Tibial artery (tissue), 4 donors: ENCODE measurements at regions not wholly inside any gene's neighbourhood (a gene's known extent, or its start where the extent isn't known, plus 50 kb on each side); places are given as distances from the start of the nearest gene placed in this dataset.
"Not testable (repeated sequence)": the region's sequence is repeated elsewhere in the genome, so short reads cannot be mapped to it uniquely, and the experiment has no call there.

ENCODE experiments used
- DNase-seq, 2 donors: peaks; one replicate each; pipeline ENCODE4 v3.0.0-alpha.2; 2019
- H3K27ac ChIP-seq, 2 donors: fragments of 200-600 bp; sonication (generic) in 1 of 2; 1 replicate in 1 of 2; 2 replicates in 1 of 2; pipeline ENCODE4 v1.5.1; 2018 to 2019; ENCODE audit warnings: mild to moderate bottlenecking in 1 of 2
- H3K27me3 ChIP-seq, 2 donors: fragments of 200-600 bp; sonication (generic) in 1 of 2; one replicate each; pipeline versions ENCODE4 v1.5.1 to v1.6.0; 2016 to 2019
- H3K36me3 ChIP-seq, 3 donors: fragments of 200-600 bp; sonication (generic) in 2 of 3; one replicate each; pipeline ENCODE4 v1.5.1; 2016 to 2019; ENCODE audit warnings: mild to moderate bottlenecking in 2 of 3
- H3K4me1 ChIP-seq, 4 donors: fragments of 200-600 bp; sonication (generic) in 2 of 4; 1 replicate in 3 of 4; 2 replicates in 1 of 4; pipeline ENCODE4 v1.5.1; 2016 to 2019
- H3K4me3 ChIP-seq, 2 donors: fragments of 200-600 bp; sonication (generic) in 1 of 2; 1 replicate in 1 of 2; 2 replicates in 1 of 2; pipeline ENCODE4 v1.5.1; 2018 to 2019; ENCODE audit warnings: mild to moderate bottlenecking in 2 of 2
- H3K9me3 ChIP-seq, 3 donors: fragments of 200-600 bp; sonication (generic) in 1 of 3; one replicate each; pipeline ENCODE4 v1.5.1; 2016 to 2019
- CTCF ChIP-seq, 2 experiments: fragments of 200-600 bp in 1 of 2; fragments of 450-650 bp in 1 of 2; IDR thresholded peaks; one replicate each; pipeline ENCODE4 v1.5.1; 2017 to 2019; ENCODE audit warnings: antibody characterized with exemption in 2 of 2, mild to moderate bottlenecking in 1 of 2, moderate library complexity in 1 of 2
- intact Hi-C: fragments of 100-400 bp; cut with DNase I; formaldehyde crosslinking; loops from one replicate; pipeline ENCODE4 v1.15.0; 2023; ENCODE audit warnings: low total_unique reads

DNA sequence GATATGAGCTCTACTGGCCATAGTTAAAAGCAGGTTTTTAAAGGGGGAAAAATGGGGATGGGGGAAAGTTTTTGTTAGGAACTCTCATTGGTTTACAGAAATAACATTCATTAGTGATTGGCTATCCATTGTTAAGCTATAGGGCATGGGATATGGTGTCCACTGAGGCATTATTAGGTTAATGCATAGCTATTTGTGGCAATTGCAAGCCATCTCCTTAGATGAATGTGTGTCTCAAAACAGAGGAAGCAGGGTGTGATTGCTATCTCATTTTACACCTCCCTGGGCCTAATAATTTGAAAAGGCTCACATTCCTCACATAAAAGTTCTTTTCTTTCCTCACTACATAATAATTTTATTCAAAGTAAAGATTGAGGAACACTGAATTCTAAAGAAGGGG, 396.6 kb downstream of the TAFA4 start:
- Histone ChIP-seq H3K4me1 (no peaks in the 10 kb centered on the region), H3K4me3 (no peak overlapping the region), H3K36me3 (no peaks in the 10 kb centered on the region), H3K9me3 (no peaks in the 10 kb centered on the region), H3K27ac (no peak overlapping the region), H3K27me3 (no peaks in the 10 kb centered on the region)
- intact Hi-C loops: no loop called here
- no peak for TF ChIP-seq CTCF (IDR thresholded peaks at IDR 0.05)
- no peak for DNase-seq

GRCh38 chr3:68523330-68523729, 409.0 kb downstream of the TAFA4 start:
- intact Hi-C loops: no loop called here
- Histone ChIP-seq H3K27ac (no peak overlapping the region), H3K36me3 (no peaks in the 10 kb centered on the region), H3K4me3 (no peak overlapping the region), H3K27me3 (no peaks in the 10 kb centered on the region), H3K4me1 (no peaks in the 10 kb centered on the region), H3K9me3 (no peaks in the 10 kb centered on the region)
- no peak for TF ChIP-seq CTCF (IDR thresholded peaks at IDR 0.05)
- DNase-seq: no peak

DNA sequence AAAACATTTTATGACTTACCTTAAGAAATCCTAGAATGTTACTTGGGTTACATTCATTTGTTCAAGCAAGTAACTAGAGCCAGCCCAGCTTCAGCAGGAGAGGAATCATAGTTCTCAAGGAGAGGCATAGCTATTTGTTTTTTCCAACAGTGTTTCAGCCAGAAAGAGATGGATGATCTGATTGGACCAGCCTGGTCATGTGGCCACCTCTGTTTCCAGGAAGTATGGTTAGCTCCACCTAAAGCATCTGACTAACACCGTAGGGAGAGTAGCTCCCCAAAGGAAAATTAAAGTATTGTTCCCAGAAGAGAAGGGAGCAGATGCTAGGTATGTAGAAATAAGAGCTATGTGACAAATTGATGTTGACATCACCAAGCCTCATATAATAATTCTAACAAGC, 417.1 kb downstream of the TAFA4 start:
- no peak for TF ChIP-seq CTCF (IDR thresholded peaks at IDR 0.05)
- Histone ChIP-seq H3K9me3 (no peaks in the 10 kb centered on the region), H3K4me3 (no peak overlapping the region), H3K36me3 (no peaks in the 10 kb centered on the region), H3K27me3 (no peaks in the 10 kb centered on the region), H3K27ac (no peak overlapping the region), H3K4me1 (no peaks in the 10 kb centered on the region)
- intact Hi-C loops: no loop called here
- DNase-seq: no peak

- Histone ChIP-seq H3K4me3 (no peak overlapping the region), H3K27me3 (no peaks in the 10 kb centered on the region), H3K36me3 (no peaks in the 10 kb centered on the region), H3K27ac (no peak overlapping the region), H3K9me3 (peaks cover 0 to 3% (median 0%) of the 10 kb centered on the region in 3 donors), H3K4me1 (no peaks in the 10 kb centered on the region)
- intact Hi-C loops: no loop called here
- no peak for TF ChIP-seq CTCF (IDR thresholded peaks at IDR 0.05)
- DNase-seq: no peak
Measured at GRCh38 chr3:68504201-68504600, 428.1 kb downstream of the TAFA4 start.

- intact Hi-C loops, DNase-seq, H3K36me3 ChIP-seq: not testable (repeated sequence)
Measured at GRCh38 chr3:68485845-68486244, 446.5 kb downstream of the TAFA4 start.

DNA sequence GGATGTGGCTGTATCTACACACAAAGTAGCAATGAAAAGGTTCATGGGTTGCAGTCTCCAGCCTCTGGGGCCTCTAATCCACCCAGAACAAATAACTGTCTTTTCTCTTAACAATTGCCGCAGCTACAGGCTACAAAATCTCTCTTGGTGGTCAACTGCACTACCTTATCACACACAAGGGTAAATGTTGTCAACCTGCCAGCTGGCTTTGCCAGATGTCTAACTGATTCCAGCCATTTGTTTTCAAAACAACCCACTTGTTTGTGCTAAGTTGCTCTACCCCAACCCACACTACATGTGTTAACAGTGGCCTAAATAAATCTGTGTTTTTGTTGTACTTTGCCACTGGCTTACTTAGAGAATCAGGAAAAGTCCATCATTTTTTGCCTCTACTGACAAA, 447.3 kb downstream of the TAFA4 start:
- H3K36me3 ChIP-seq: no peaks in the 10 kb centered on the region
- no peak overlapping the region for H3K27ac ChIP-seq
- H3K4me1 ChIP-seq: peaks cover 0 to 9% (median 0%) of the 10 kb centered on the region in 4 donors
- H3K27me3 ChIP-seq: no peaks in the 10 kb centered on the region
- H3K9me3 ChIP-seq: no peaks in the 10 kb centered on the region
- TF ChIP-seq CTCF (IDR thresholded peaks at IDR 0.05): no peak
- DNase-seq: no peak
- H3K4me3 ChIP-seq: no peak overlapping the region
- intact Hi-C loops: no loop called here

More at GRCh38 chr3:68485845-68486244, 446.5 kb downstream of the TAFA4 start:
- not testable (repeated sequence) for H3K4me1 ChIP-seq, H3K27ac ChIP-seq, H3K9me3 ChIP-seq, H3K27me3 ChIP-seq, H3K4me3 ChIP-seq
